ENCODE measurements at regions not wholly inside any gene's neighbourhood (a gene's known extent, or its start where the extent isn't known, plus 50 kb on each side); places are given as distances from the start of the nearest gene placed in this dataset.

- TF ChIP-seq CTCF (IDR thresholded peaks at IDR 0.05), result no peak
- no peak for TF ChIP-seq POLR2A (IDR thresholded peaks at IDR 0.05)
These were observed 175.3 kb upstream of the PCDH18 start for GRCh38 chr4:137707626-137708025.

Data from testis (tissue), 2 donors.